ENCODE measurements at regions not wholly inside any gene's neighbourhood (a gene's known extent, or its start where the extent isn't known, plus 50 kb on each side); places are given as distances from the start of the nearest gene placed in this dataset.

DNA sequence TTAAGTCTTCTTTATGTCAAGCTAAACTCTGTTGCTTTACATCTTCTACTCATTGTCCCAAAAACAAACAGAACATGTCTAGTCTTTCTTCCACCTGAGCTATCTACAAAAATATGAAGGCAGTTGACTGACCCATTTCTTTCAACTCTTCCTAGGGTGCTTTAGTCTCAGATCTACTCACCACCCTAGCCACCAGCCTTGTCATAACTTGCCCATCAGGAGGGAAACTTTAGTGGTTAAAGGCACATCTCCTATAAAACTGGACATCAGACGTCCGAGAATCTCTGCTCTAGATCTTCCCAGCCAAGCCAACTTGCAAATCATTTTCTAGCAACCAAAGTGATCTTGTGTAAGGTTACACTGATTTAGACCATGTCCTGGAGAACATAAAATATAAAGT is 205.0 kb downstream of the ACTL7B start:
- TF ChIP-seq, protein P1, sequence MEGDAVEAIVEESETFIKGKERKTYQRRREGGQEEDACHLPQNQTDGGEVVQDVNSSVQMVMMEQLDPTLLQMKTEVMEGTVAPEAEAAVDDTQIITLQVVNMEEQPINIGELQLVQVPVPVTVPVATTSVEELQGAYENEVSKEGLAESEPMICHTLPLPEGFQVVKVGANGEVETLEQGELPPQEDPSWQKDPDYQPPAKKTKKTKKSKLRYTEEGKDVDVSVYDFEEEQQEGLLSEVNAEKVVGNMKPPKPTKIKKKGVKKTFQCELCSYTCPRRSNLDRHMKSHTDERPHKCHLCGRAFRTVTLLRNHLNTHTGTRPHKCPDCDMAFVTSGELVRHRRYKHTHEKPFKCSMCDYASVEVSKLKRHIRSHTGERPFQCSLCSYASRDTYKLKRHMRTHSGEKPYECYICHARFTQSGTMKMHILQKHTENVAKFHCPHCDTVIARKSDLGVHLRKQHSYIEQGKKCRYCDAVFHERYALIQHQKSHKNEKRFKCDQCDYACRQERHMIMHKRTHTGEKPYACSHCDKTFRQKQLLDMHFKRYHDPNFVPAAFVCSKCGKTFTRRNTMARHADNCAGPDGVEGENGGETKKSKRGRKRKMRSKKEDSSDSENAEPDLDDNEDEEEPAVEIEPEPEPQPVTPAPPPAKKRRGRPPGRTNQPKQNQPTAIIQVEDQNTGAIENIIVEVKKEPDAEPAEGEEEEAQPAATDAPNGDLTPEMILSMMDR (IDR thresholded peaks at IDR 0.05), result no peak
- no peak for TF ChIP-seq POLR2A (IDR thresholded peaks at IDR 0.05)

Measured in right lobe of liver (tissue), 4 donors.